G401 (cell line): ENCODE measurements at regions not wholly inside any gene's neighbourhood (a gene's known extent, or its start where the extent isn't known, plus 50 kb on each side); places are given as distances from the start of the nearest gene placed in this dataset.
A peak's percentile ranks its signal among the peaks of the same experiment; 100 is the strongest.

Experiments
- DNase-seq: peaks from one replicate; pipeline ENCODE4 v3.0.0-alpha.2; 2015; ENCODE audit warnings: low spot score
- in situ Hi-C: cut with HindIII; loops from 2 replicates; pipeline ENCODE4 v1.10.0; 2016; ENCODE audit warnings: low sequenced_read_pairs, mixed read lengths

DNA sequence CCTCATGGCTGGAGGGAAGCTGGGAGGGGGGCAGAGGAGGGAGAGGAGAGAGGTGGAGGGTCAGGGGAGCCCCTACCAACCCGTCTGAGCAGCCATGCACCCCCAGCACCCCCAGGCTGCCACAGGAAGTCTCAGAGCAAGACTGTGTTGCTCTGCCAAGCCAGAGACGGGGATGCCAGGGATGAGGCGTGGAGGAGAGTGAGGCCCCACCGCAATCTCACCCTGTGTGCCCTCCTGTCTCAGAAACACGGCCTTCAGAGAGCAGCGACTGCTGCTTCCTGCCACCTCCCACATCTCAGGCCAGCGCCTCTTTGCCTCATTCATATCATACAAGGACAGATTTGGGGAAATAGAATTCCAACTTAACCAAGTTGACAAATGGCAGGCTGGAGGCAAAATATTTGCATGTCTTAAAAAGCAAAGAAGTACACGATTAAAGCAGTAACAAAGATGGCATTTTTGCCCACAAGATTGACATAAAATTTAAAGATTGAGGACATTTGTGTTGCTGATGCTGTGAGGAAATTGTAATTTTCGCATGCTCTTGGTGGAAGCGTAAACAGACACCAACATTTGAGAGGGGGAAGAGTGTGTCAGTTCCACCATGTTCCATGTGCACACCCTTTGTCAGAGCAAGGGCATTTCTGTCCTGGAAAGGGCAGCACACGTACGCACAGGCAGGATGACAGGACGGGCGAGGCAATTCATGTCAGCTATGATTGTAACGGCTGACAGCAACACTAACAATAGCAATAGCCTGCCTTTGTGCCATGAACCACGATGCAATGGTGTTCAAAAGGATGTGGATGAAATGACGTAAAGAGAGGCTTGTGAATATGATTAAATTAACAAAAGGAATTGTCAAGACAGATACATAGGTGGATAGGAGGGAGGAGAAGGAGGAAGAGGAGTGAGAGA lies 59.0 kb upstream of the BACE2 start:
- in situ Hi-C loops, result no loop called here
- DNase-seq, result no peak

DNA sequence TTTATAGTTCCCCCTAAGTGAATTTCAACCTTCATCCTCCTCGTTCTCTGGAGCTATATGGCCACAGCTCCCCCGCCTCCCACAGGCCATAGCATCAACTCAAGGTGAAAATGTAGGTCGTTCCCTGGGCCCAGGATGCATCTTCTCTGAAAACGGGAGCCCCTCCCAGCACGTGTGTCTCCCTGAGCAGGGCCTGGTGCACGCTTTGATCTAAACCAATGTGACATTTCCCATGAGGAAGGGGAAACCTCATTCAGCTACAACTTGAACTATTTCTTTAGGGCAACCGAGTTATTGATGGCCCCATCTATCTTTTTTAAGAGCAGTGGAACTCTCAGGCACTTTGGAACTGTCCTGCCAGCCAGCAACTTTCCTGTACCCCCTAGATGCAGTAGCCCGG lies 57.8 kb upstream of the BACE2 start:
- in situ Hi-C loops, result no loop called here
- DNase-seq, result no peak

DNA sequence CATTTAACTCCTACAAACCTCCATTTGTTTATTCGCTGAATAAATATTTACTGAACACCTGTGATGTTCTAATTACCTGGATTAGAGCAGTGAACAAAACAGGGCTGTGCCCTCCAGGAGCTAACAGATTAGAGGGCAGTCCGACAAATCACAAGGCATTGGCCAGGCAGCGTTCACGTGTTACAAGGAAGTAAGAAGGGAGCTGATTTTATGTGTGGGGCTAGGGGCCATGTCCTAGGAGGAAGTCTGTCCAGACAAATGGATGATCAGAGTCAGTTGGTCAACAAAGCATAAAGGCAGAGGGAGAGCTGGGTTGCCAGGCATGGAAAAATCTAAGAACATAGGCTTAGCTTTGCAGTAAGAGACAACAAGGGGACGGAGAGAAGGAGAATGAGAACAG lies 57.3 kb upstream of the BACE2 start:
- in situ Hi-C loops, result no loop called here
- no peak for DNase-seq

DNA sequence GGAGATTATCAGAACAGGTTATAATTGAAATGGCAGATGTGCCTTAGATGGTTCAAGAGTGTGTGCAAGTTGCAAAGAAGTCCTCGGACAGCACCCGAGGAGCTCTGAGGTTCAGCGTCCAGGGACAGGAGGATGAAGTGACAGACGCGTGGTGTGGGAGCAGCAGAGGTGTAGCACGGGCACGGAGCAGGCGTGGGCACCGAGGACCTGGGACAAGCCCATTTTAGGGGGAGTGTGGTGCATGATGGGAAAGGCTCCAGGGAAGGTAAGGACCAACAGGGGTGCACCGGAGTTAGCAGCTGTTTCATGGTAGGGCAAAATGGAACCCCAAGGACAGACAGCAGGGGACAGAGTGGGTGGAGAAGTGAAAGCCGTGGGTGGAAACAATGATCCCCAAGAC lies 56.3 kb upstream of the BACE2 start:
- in situ Hi-C loops, result no loop called here

DNA sequence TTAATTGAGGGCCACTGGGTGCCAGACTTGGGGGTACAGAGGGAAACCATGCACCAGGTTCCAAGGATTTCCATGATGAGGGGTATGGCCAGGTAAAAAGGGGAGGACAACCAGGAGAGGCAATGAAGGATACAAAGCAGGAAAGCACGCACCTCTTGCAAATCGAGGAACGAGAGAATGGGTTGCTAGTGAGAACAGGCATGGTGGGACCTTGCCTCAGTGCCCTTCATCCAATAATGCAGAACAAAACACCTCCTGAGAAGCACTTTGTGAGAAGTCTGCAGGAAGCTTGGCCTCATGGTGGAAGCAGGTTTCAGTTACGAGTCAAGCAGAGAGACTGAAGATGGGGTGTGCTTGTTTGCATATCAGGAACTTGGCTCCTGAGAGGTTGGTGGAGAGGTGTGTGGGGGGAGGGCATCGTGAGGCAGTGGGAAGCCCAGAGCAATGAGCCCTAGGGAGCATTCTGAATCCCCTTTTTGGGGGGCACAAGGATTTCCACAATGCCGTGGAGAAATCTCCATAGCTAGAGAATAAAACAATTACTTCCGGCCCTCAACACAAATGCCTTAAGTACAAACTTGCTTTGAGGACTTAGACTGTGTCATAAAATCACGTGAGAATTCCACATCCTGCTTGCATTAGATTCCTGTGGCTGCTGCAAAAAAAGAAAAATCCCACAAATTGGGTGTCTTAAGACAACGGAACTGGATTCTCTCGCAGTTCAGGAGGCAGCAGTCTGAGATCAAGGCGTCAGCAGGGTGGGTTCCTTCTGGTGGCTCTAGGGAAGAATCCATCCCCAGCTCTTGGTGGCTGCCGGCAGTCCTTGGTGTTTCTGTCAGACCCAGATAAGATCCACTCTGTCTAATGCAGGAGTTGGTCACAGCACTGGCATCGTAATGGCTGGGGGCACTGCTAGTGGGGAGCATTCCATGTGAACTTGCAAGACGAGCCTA lies 54.9 kb upstream of the BACE2 start:
- peak; percentile 3 for DNase-seq
- in situ Hi-C loops, result no loop called here

More for the DNA sequence above, 56.3 kb upstream of the BACE2 start:
- DNase-seq, result no peak

DNA sequence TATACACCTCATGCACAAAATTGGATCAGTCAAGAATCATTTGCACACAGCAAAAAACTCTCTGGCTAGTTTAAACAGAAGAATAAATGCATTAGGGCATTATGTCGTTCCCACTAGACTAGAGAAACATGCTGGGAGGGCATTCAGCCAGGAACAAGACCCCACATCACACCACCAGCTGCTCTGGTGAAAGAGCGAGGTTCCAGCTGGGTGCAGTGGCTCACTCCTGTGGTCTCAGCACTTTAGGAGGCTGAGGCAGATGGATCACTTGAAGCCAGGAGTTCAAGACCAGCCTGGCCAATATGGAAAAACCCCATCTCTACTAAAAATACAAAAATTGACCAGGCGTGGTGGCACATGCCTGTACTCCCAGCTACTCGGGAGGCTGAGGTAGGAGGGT lies 52.1 kb upstream of the BACE2 start:
- DNase-seq, result no peak
- in situ Hi-C loops, result no loop called here
